H9 (cell line): ENCODE measurements at regions not wholly inside any gene's neighbourhood (a gene's known extent, or its start where the extent isn't known, plus 50 kb on each side); places are given as distances from the start of the nearest gene placed in this dataset.

Experiments used
- DNase-seq: peaks from one replicate; pipeline ENCODE4 v3.0.0-alpha.2; 2017
- H2AFZ ChIP-seq: one replicate; pipeline ENCODE4 v1.6.1; 2013; ENCODE audit warnings: mild to moderate bottlenecking, low read length, control low read depth, moderate library complexity
- H2AK5ac ChIP-seq: 2 replicates; pipeline ENCODE4 v1.6.1; 2013; ENCODE audit warnings: low read length, control low read depth, mixed read lengths; ENCODE audit not compliant: insufficient read length
- H2BK120ac ChIP-seq: one replicate; pipeline ENCODE4 v1.6.1; 2013; ENCODE audit warnings: low read depth, mild to moderate bottlenecking, low read length, control low read depth, inconsistent platforms; ENCODE audit not compliant: poor library complexity, severe bottlenecking
- H2BK12ac ChIP-seq: 2 replicates; pipeline ENCODE4 v1.6.1; 2013; ENCODE audit warnings: low read length, control low read depth, mixed read lengths, low read depth; ENCODE audit not compliant: insufficient read length
- H2BK15ac ChIP-seq: 2 replicates; pipeline ENCODE4 v1.6.1; 2013; ENCODE audit warnings: low read depth, low read length, control low read depth
- H2BK20ac ChIP-seq: one replicate; pipeline ENCODE4 v1.6.1; 2013; ENCODE audit warnings: low read depth, mild to moderate bottlenecking, low read length, control low read depth, inconsistent platforms; ENCODE audit not compliant: poor library complexity, severe bottlenecking
- H2BK5ac ChIP-seq: 2 replicates; pipeline ENCODE4 v1.6.1; 2013; ENCODE audit warnings: low read length, control low read depth, mixed read lengths; ENCODE audit not compliant: insufficient read length
- H3K14ac ChIP-seq: 2 replicates; pipeline ENCODE4 v1.6.1; 2013; ENCODE audit warnings: low read length, control low read depth; ENCODE audit not compliant: insufficient read depth
- H3K18ac ChIP-seq: 2 replicates; pipeline ENCODE4 v1.6.1; 2013; ENCODE audit warnings: low read depth, mild to moderate bottlenecking, mixed read lengths, low read length, control low read depth; ENCODE audit not compliant: insufficient read length
- H3K23ac ChIP-seq: 2 replicates; pipeline ENCODE4 v1.6.1; 2013; ENCODE audit warnings: low read length, control low read depth, mixed read lengths, low read depth; ENCODE audit not compliant: insufficient read length
- H3K23me2 ChIP-seq: 2 replicates; pipeline ENCODE4 v1.6.1; 2013; ENCODE audit warnings: low read depth, mild to moderate bottlenecking, mixed read lengths, low read length, control low read depth; ENCODE audit not compliant: insufficient read length, poor library complexity, severe bottlenecking
- H3K27ac ChIP-seq: 2 replicates; pipeline ENCODE4 v1.5.1; 2013; ENCODE audit warnings: low read length, control low read depth, mixed read lengths, low read depth; ENCODE audit not compliant: insufficient read length
- H3K27me3 ChIP-seq: 2 replicates; pipeline ENCODE4 v1.6.1; 2013; ENCODE audit warnings: low read length, control low read depth, inconsistent platforms; ENCODE audit not compliant: insufficient read depth
- H3K4ac ChIP-seq: 2 replicates; pipeline ENCODE4 v1.6.1; 2013; ENCODE audit warnings: low read depth, mild to moderate bottlenecking, control low read depth, inconsistent platforms, low read length, moderate library complexity
- H3K4me1 ChIP-seq: 2 replicates; pipeline ENCODE4 v1.6.1; 2013; ENCODE audit warnings: low read length, control low read depth, inconsistent platforms; ENCODE audit not compliant: insufficient read depth
- H3K4me2 ChIP-seq: 2 replicates; pipeline ENCODE4 v1.6.1; 2013; ENCODE audit warnings: low read length, control low read depth, mixed read lengths; ENCODE audit not compliant: insufficient read length, insufficient read depth
- H3K56ac ChIP-seq: 2 replicates; pipeline ENCODE4 v1.6.1; 2013; ENCODE audit warnings: low read depth, mild to moderate bottlenecking, mixed read lengths, low read length, control low read depth; ENCODE audit not compliant: insufficient read length
- H3K79me1 ChIP-seq: 2 replicates; pipeline ENCODE4 v1.6.1; 2013; ENCODE audit warnings: low read depth, mild to moderate bottlenecking, moderate library complexity, low read length, control low read depth, inconsistent platforms; ENCODE audit not compliant: insufficient read depth, poor library complexity, severe bottlenecking
- H3K79me2 ChIP-seq: 2 replicates; pipeline ENCODE4 v1.6.1; 2013; ENCODE audit warnings: low read length, control low read depth, inconsistent platforms; ENCODE audit not compliant: insufficient read depth
- H3K9ac ChIP-seq: 2 replicates; pipeline ENCODE4 v1.6.1; 2013; ENCODE audit warnings: low read length, control low read depth, mixed read lengths; ENCODE audit not compliant: insufficient read length; ENCODE audit errors: extremely low read depth
- H3K9me3 ChIP-seq: one replicate; pipeline ENCODE4 v1.6.1; 2013; ENCODE audit warnings: low read depth, low read length, inconsistent platforms; ENCODE audit not compliant: control insufficient read depth
- H3T11ph ChIP-seq: one replicate; pipeline ENCODE4 v1.6.1; 2013; ENCODE audit warnings: mild to moderate bottlenecking, low read length, control low read depth, inconsistent platforms
- H4K20me1 ChIP-seq: one replicate; pipeline ENCODE4 v1.6.1; 2013; ENCODE audit not compliant: control insufficient read depth, insufficient read length, insufficient read depth
- H4K5ac ChIP-seq: 2 replicates; pipeline ENCODE4 v1.6.1; 2013; ENCODE audit warnings: low read depth, mild to moderate bottlenecking, mixed read lengths, low read length, control low read depth; ENCODE audit not compliant: insufficient read length
- H4K8ac ChIP-seq: replicated peaks from 2 replicates; pipeline ENCODE4 v1.6.1; 2013; ENCODE audit warnings: low read length, control low read depth, mixed read lengths, low read depth; ENCODE audit not compliant: insufficient read length
- H4K91ac ChIP-seq: 2 replicates; pipeline ENCODE4 v1.6.1; 2013; ENCODE audit warnings: low read depth, mild to moderate bottlenecking, moderate library complexity, mixed read lengths, low read length, control low read depth; ENCODE audit not compliant: insufficient read length
- H3K27ac Mint-ChIP-seq, 3 experiments: 2 replicates in 2 of 3; 3 replicates in 1 of 3; pipeline ENCODE4 v1.8.0; 2020 to 2021; ENCODE audit warnings: mixed read lengths in 3 of 3, mild to moderate bottlenecking in 1 of 3, moderate library complexity in 1 of 3
- H3K27me3 Mint-ChIP-seq: 2 replicates; pipeline ENCODE4 v1.8.0; 2021; ENCODE audit warnings: low read depth, mild to moderate bottlenecking, moderate library complexity, mixed read lengths
- H3K36me3 Mint-ChIP-seq, 3 experiments: 2 replicates in 2 of 3; 3 replicates in 1 of 3; pipeline ENCODE4 v1.8.0; 2020 to 2021; ENCODE audit warnings: low read depth in 3 of 3, mixed read lengths in 3 of 3; ENCODE audit not compliant: insufficient read depth in 1 of 3
- H3K4me1 Mint-ChIP-seq, 2 experiments: 2 replicates each; pipeline ENCODE4 v1.8.0; 2020; ENCODE audit warnings: mixed read lengths in 2 of 2
- H3K4me3 Mint-ChIP-seq, 2 experiments: 2 replicates in 1 of 2; 3 replicates in 1 of 2; pipeline ENCODE4 v1.8.0; 2020 to 2021; ENCODE audit warnings: mild to moderate bottlenecking in 2 of 2, mixed read lengths in 2 of 2, moderate library complexity in 1 of 2
- H3K9me3 Mint-ChIP-seq, 2 experiments: 2 replicates in 1 of 2; 3 replicates in 1 of 2; pipeline ENCODE4 v1.8.0; 2020; ENCODE audit warnings: mild to moderate bottlenecking in 2 of 2, mixed read lengths in 2 of 2, moderate library complexity in 1 of 2
- CTCF ChIP-seq: fragments of 200-600 bp; sonication (generic); conservative IDR thresholded peaks from 3 replicates; pipeline ENCODE4 v1.8.0; 2021; ENCODE audit warnings: antibody characterized with exemption, mild to moderate bottlenecking
- WGBS: extraction: QIAGEN DNeasy Blood & Tissue Kit; methylation state at CpG from one replicate; pipeline ENCODE4 v1.1.7; 2013; ENCODE audit warnings: missing lambda C conversion rate, low lambda C conversion rate, mixed read lengths; ENCODE audit not compliant: insufficient read length; ENCODE audit errors: extremely low coverage; 5-methylcytosine and 5-hydroxymethylcytosine counted together

DNA sequence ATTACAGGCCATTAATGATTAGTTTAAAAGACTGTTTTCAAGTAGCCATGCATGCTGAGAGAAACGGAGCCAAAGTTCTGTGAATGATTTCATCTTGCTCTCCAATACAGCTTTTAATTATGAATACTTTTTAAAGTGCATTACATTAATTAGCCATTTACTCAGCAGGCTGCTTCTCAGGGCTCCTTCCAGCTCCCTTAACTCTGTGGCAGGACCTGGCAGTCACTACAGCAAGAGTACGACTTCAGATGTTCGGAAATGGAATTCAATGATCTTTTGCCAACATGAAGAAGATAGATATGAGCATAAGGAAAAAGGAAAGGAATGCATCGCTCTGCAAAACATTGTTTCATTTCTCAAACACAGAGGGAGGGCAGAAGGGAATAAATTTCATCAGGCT lies 987.2 kb downstream of the PDHA2 start:
- no peak overlapping the region for H2BK12ac ChIP-seq
- H3K79me2 ChIP-seq: no peaks in the 10 kb centered on the region
- WGBS: no CpG with 5 or more reads among the region's 4 CpGs
- H3K27ac ChIP-seq: no peak overlapping the region
- no peak overlapping the region for H3K9ac ChIP-seq
- H3T11ph ChIP-seq: no peak overlapping the region
- H3K56ac ChIP-seq: no peak overlapping the region
- Mint-ChIP-seq H3K27ac (no peak overlapping the region), H3K4me1 (peaks cover 0 to 3% of the 10 kb centered on the region in 2 experiments; a peak in 1 of 4 replicates), H3K9me3 (no peaks in the 10 kb centered on the region), H3K4me3 (no peak overlapping the region), H3K36me3 (no peaks in the 10 kb centered on the region), H3K27me3 (no peaks in the 10 kb centered on the region)
- no peak overlapping the region for H4K8ac ChIP-seq
- H3K4me2 ChIP-seq: no peak overlapping the region
- H3K4me1 ChIP-seq: no peaks in the 10 kb centered on the region
- DNase-seq: no peak
- no peaks in the 10 kb centered on the region for H3K79me1 ChIP-seq
- no peak overlapping the region for H2BK120ac ChIP-seq
- no peak overlapping the region for H4K5ac ChIP-seq
- H3K9me3 ChIP-seq: no peaks in the 10 kb centered on the region
- no peak overlapping the region for H2BK5ac ChIP-seq
- no peak overlapping the region for H2AFZ ChIP-seq
- H2BK15ac ChIP-seq: no peak overlapping the region
- H3K18ac ChIP-seq: no peak overlapping the region
- H3K27me3 ChIP-seq: no peaks in the 10 kb centered on the region
- no peak for TF ChIP-seq CTCF
- no peak overlapping the region for H3K14ac ChIP-seq
- H2AK5ac ChIP-seq: no peak overlapping the region
- H3K4ac ChIP-seq: no peak overlapping the region
- H2BK20ac ChIP-seq: no peak overlapping the region
- no peaks in the 10 kb centered on the region for H4K20me1 ChIP-seq
- no peak overlapping the region for H3K23ac ChIP-seq
- no peak overlapping the region for H4K91ac ChIP-seq
- H3K23me2 ChIP-seq: no peaks in the 10 kb centered on the region
